Hematopoietic multipotent progenitor cell (in vitro differentiated cells): ENCODE measurements at regions not wholly inside any gene's neighbourhood (a gene's known extent, or its start where the extent isn't known, plus 50 kb on each side); places are given as distances from the start of the nearest gene placed in this dataset.
"Not testable (repeated sequence)": the region's sequence is repeated elsewhere in the genome, so short reads cannot be mapped to it uniquely, and the experiment has no call there.

ENCODE experiments used
- DNase-seq, 3 donors: peaks; one replicate each; pipeline ENCODE4 v3.0.0-alpha.2; 2011 to 2015; ENCODE audit warnings: low read depth in 2 of 3, low spot score in 2 of 3

DNA sequence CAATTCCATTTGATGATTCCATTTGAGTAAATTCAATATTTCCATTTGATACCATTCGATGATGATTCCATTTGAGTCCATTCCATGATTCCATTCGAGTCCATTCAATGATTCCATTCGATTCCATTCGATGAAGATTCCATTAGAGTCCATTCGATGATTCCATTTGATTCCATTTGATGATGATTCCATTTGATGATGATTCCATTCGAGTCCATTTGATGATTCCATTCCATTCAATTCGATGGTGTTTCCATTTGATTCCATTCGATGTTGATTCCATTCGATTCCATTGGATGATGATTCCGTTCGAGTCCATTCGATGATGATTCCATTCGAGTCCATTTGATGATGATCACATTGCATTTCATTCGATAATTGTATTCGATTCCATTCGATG is 1095.2 kb downstream of the RPIA start:
- not testable (repeated sequence) for DNase-seq

DNA sequence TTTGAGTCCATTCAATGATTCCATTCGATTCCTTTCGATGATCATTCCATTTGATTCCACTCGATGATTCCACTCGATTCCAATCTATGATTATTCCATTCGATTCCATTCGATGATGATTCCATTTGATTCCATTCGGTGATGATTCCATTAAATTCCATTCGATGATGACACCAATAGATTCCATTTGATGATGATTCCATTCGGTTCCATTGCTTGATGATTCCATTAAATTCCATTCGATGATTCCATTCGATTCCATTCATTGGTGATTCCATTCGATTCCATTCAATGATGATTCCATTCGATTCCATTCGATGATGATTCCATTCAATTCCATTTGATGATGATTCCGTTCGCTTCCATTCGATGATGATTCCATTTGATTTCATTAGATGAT is 1104.1 kb downstream of the RPIA start:
- DNase-seq = not testable (repeated sequence)

DNA sequence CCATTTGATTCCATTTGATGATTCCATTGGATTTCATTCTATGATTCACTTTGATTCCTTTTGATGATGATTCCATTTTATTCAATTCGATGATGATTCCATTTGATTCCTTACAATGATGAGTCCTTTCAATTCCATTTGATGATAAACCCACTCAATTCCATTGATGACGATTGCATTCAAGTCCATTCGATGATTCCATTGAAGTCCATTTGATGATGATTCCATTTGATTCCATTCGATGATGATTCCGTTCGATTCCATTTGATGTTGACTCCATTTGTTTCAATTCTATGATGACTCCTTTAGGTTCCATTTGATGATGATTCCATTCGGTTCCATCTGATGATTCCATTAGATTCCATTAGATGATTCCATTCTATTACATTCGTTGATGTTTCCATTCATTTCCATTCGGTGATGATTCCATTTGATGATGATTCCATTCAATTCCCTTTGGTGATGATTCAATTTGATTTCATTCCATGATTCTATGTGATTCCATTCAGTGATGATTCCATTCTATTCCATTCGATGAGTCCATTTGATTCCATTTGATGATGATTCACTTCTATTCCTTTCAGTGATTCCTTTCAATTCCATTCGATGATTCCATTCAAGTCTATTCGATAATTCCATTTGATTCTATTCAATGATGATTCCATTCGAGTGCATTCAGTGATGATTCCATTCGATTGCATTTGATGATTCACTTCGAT is 1106.0 kb downstream of the RPIA start:
- DNase-seq = no peak

DNA sequence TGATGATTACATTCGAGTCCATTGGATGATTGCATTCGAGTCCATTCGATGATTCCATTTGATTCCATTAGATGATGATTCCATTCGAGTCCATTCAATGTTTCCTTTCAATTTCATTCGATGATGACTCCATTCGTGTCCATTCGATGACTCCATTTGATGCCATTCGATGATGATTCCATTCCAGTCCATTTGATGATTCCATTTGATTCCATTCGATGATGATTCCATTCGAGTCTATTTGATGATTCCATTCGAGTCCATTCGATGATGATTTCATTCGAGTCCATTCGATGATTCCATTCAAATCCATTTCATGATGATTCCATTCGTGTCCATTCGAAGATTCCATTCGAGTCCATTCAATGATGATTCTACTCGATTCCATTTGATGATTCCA is 1109.7 kb downstream of the RPIA start:
- DNase-seq = not testable (repeated sequence)

DNA sequence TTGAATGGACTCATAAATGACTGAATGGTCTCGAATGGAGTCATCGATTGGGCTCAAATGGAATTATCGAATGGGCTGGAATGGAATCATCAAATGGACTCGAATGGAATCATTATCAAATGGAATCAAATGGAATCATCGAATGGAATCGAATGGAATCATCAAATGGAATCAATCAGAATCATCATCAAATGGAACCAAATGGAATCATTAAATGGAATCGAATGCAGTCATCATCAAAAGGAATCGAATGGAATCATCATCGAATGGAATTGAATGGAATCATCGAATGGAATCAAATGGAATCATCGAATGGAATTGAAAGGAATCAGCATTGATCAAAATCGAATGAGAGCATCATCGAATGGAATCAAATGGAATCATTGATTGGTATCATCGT is 1114.9 kb downstream of the RPIA start:
- DNase-seq = not testable (repeated sequence)

DNA sequence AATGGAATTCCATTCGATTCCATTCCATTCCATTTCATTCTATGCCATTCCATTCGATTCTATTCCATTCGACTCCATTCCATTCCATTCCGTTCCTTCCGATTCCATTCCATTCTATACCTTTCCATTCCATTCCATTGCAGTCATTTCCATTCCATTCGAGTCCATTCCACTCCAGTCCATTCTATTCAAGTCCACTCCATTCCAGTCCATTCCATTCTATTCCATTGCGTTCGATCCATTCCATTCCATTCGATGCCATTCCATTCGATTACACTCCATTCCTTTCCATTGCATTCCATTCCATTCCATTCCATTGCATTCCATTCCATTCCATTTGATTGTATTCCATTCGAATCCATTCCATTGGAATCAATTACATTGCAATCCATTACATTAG is 1119.8 kb downstream of the RPIA start:
- no peak for DNase-seq

DNA sequence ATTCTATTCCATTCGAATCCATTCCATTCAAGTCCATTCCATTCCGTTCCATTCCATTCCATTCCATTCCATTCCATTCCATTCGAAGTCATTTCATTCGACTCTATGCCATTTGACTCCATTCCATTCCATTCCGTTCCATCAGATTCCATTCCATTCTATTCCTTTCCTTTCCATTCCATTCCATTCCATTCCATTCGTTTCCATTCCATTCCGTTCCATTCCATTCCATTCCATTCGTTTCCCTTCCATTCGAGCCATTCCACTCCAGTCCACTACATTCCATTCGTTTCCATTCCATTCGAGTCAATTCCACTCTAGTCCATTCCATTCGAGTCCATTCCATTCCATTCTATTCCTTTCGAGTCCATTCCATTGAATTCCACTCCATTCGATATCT is 1120.4 kb downstream of the RPIA start:
- not testable (repeated sequence) for DNase-seq

DNA sequence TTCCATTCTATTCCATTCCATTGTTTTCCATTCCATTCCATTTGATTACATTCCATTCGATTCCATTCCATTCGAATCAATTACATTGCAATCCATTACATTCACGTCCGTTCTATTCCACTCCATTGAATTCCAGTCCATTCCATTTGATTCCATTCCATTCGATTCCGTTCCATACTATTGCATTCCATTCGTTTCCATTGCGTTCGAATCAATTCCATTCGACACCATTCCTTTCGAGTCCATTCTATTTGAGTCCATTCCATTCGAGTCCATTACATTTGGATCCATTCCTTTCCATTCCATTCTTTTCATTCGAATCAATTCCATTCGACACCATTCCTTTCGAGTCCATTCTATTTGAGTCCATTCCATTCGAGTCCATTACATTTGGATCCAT is 1122.9 kb downstream of the RPIA start:
- not testable (repeated sequence) for DNase-seq

DNA sequence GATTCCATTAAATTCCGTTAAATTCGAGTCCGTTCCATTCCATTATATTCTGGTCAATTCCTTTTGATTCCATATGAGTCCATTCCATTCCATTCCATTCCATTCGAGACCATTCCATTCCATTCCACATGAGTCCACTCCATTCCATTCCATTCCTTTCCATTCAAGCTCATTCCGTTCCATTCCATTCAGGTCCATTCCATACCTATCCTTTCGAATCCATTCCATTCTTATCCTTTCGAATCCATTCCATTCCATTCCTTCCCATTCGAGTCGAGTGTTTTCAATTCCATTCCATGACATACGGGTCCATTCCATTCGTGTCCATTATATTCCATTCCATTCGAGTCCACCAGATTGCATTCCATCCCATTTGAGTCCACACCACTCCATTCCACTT is 1127.4 kb downstream of the RPIA start:
- DNase-seq = no peak

DNA sequence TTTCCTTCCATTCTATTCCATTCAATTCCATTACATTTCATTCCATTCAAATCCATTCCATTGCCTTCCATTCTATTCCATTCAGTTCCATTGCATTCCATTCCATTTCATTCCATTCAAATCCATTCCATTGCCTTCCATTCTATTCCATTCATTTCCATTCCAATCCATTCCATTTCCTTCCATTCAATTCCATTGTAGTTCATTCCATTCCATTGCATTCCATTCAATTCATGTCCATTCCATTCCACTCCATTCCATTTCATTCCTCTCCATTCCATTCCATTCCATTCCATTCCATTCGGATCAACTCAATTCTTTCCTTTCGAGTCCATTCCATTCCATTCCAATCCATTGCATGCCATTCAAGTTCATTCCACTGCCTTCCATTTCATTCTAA is 1128.3 kb downstream of the RPIA start:
- no peak for DNase-seq

DNA sequence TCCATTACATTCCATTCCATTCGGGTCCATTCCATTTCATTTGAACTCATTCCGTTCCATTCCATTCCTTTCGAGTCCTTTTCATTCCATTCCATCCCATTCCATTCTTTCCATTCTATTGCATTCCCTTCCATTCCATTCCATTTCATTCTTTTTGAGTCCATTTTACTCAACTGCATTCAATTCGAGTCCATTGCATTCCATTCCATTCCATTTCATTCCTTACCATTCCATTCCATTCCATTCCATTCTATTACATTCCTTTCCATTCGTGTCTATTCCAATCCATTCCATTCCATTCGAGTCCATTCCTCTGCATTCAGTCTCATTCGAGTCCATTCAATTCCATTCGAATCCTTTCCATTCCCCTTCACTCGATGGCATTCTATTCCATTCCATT is 1128.8 kb downstream of the RPIA start:
- no peak for DNase-seq

DNA sequence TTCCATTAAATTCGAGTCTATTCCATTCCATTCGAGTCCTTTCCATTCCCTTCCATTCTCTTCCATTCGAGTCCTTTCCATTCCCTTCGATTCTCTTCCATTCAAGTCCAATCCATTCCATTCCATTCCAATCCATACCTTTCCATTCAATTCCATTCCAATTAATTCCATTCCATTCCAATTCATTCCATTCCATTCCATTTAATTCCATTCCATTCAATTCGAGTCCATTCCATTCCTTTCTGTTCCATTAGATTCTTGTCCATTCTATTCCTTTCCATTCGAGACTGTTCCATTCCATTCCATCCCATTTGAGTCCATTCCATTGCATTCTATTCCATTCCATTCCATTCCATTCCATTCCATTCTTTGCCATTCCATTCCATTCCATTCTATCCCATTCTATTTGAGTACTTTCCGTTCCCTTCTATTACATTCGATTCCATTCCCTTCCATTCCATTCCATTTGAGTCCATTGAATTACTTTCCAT is 1130.0 kb downstream of the RPIA start:
- DNase-seq = no peak

DNA sequence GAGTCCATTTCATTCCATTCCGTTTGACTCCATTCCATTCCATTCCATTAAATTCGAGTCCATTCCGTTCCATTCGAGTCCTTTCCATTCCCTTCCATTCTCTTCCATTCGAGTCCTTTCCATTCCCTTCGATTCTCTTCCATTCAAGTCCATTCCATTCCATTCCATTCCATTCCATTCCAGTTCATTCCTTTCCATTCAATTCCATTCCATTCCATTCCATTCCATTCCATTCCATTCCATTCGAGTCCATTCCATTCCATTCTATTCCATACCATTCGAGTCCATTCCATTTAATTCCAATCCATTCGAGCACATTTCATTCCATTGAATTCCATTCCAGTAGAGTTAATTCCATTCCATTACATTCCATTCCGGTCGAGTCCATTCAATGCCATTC is 1130.9 kb downstream of the RPIA start:
- DNase-seq = not testable (repeated sequence)

DNA sequence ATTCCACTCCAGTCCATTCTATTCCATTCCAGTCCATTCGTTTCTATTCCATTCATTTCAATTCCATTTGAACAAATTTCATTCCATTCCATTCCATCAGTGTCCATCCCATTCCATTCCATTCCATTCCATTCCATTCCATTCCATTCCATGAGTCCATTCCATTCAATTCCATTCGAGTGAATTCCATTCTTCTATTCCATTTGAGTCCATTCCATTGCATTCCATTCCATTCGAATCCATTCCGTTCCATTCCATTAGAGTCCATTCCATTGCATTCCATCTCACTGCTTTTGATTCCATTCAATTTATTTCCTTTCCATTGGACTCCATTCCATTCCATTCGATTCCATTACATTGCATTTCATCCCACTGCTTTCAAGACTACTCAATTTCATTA is 1132.1 kb downstream of the RPIA start:
- DNase-seq = no peak

DNA sequence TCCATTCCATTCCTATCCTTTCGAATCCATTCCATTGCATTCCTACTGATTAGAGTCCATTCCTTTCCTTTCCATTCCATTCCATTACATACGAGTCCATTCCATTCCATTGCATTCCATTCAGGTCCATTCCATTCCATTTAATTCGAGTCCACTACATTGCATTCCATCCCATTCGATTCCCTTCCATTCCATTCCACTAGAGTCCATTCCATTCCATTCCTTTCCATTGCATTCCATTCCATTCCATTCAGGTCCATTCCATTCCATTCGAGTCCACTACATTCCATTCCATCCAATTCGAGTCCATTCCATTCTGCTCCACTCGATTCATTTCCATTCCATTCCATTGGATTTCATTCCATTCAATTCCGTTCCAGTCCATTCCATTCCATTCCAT is 1133.6 kb downstream of the RPIA start:
- no peak for DNase-seq

DNA sequence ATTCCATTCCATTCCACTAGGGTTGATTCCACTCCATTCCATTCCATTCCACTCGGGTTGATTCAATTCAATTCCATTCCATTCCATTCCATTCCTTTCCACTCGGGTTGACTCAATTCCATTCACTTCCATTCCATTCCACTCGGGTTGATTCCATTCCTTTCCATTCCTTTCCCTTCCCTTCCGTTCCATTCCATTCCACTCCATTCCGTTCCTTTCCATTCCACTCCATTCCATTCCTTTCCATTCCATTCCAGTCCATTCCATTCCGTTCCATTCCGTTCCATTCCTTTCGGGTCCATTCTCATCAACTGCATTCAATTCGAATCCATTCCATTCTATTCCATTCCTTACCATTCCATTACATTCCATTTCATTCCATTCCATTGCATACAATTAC is 1135.3 kb downstream of the RPIA start:
- DNase-seq = not testable (repeated sequence)

DNA sequence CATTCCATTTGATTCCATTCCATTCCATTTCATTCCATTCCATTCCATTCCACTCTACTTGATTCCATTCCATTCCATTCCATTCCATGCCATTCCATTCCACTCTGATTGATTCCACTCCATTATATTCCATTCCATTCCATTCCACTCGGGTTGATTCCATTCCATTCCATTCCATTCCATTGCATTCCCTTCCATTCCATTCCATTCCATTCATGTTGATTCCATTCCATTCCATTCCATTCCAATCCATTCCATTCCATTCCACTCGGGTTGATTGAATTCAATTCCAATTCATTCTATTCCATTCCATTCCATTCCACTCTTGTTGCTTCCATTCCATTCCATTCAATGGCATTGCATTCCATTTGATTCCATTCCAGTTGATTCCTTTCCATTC is 1136.4 kb downstream of the RPIA start:
- not testable (repeated sequence) for DNase-seq

DNA sequence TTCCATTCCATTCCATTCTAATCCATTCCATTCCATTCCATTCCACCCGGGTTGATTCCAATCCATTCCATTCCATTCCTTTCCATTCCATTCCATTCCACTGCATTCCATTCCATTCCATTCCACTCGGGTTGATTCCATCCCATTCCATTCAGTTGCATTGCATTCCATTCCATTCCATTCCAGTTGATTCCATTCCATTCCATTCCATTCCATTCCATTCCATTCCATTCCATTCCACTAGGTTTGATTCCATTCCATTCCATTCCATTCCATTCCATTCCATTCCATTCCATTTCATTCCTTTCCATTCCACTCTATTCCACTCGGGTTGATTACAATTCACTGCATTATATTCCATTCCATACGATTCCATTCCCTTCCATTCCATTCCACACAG is 1136.9 kb downstream of the RPIA start:
- DNase-seq = not testable (repeated sequence)

DNA sequence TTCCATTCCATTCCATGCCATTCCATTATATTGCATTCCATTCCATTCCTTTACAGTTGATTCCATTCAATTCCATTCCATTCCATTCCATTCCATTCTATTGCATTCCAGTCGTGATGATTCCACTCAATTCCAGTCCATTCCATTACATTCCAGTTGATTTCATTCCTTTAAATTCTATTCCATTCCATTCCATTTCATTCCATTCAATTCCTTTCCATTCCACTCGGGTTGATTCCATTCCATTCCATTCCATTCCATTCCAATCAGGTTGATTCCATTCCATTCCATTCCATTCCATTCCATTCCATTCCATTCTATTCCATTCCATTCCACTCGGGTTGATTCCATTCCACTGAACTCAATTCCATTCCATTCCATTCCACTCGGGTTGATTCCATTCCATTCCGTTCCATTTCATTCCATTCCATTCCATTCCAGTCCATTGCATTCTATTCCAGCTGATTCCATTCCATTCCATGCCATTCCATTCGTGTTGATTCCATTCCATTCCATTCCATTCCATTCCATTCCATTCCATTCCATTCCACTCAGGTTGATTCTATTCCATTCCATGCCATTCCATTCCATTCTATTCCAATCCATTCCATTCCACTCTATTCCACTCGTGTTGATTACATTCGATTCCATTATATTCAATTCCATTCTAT is 1137.6 kb downstream of the RPIA start:
- DNase-seq = not testable (repeated sequence)

DNA sequence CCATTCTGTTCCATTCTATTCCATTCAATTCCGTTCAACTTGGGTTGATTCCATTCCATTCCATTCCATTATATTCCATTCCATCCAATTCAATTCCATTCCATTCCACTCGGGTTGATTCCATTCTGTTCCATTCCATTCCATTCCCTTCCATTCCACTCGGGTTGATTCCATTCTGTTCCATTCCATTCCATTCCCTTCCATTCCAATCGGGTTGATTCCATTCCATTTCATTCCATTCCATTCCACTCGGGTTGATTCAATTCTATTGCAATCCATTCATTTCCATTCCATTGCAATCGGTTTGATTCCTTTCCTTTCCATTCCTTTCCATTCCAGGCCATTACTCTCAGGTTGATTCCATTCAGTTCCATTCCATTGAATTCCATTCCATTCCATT is 1138.4 kb downstream of the RPIA start:
- no peak for DNase-seq

DNA sequence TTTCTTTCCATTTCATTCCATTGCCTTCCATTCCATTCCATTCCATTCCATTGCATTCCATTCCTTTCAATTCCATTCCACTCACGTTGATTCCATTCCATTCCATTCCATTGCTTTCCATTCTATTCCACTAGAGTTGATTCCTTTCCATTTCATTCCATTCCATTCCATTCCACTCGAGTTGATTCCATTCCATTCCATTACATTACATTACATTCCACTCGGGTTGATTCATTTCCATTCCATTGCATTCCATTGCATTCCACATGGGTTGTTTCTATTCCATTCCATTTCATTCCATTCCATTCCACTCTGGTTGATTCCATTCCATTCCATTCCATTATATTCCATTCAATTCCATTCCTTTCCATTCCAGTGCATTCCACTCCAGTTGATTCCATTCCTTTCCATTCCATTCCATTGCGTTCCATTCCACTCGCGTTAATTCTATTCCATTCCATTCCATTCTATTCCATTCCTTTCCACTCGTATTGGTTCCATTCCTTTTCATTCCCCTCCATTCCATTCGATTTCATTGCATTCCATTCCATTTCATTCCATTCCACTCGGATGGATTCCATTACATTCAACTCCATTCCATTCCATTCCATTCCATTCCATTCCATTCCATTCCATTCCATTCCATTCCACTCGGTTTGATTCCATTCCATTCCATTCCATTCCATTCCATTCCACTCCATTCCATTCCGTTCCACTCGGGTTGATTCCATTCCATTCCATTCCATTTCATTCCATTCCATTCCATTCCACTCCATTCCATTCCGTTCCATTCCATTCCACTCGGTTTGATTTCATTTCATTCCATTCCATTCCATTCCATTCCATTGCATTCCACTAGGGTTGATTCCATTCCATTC is 1139.1 kb downstream of the RPIA start:
- DNase-seq = not testable (repeated sequence)
